ENCODE measurements at regions not wholly inside any gene's neighbourhood (a gene's known extent, or its start where the extent isn't known, plus 50 kb on each side); places are given as distances from the start of the nearest gene placed in this dataset.

- TF ChIP-seq GATA2 (IDR thresholded peaks at IDR 0.05; ENCODE audit: low read depth, low read length): no peak
- TF ChIP-seq GATA3 (IDR thresholded peaks at IDR 0.05; ENCODE audit: low read depth, low read length): no peak
These were observed 498.8 kb upstream of the LMO3 start for GRCh38 chr12:17104801-17105200.

- TF ChIP-seq GATA2 (IDR thresholded peaks at IDR 0.05; ENCODE audit: low read depth, low read length) (no peak), GATA3 (IDR thresholded peaks at IDR 0.05; ENCODE audit: low read depth, low read length) (no peak)
These were observed 491.7 kb upstream of the LMO3 start for GRCh38 chr12:17097674-17098073.

- TF ChIP-seq GATA2 (IDR thresholded peaks at IDR 0.05; ENCODE audit: low read depth, low read length) (no peak), GATA3 (IDR thresholded peaks at IDR 0.05; ENCODE audit: low read depth, low read length) (no peak)
These were observed 478.9 kb upstream of the LMO3 start for GRCh38 chr12:17084831-17085230.

GRCh38 chr12:17079251-17079909, 473.4 kb upstream of the LMO3 start:
- TF ChIP-seq GATA2 (IDR thresholded peaks at IDR 0.05; ENCODE audit: low read depth, low read length): no peak
- no peak for TF ChIP-seq GATA3 (IDR thresholded peaks at IDR 0.05; ENCODE audit: low read depth, low read length)

- TF ChIP-seq GATA3 (IDR thresholded peaks at IDR 0.05; ENCODE audit: low read depth, low read length): no peak
- TF ChIP-seq GATA2 (IDR thresholded peaks at IDR 0.05; ENCODE audit: low read depth, low read length): no peak
These were observed 471.6 kb upstream of the LMO3 start for GRCh38 chr12:17077594-17077993.

- TF ChIP-seq GATA2 (IDR thresholded peaks at IDR 0.05; ENCODE audit: low read depth, low read length) (no peak), GATA3 (IDR thresholded peaks at IDR 0.05; ENCODE audit: low read depth, low read length) (no peak)
These were observed 470.8 kb upstream of the LMO3 start for GRCh38 chr12:17076811-17077210.

GRCh38 chr12:17076028-17076744, 470.2 kb upstream of the LMO3 start:
- TF ChIP-seq GATA3 (IDR thresholded peaks at IDR 0.05; ENCODE audit: low read depth, low read length) (no peak), GATA2 (IDR thresholded peaks at IDR 0.05; ENCODE audit: low read depth, low read length) (no peak)

GRCh38 chr12:17064834-17065233, 458.9 kb upstream of the LMO3 start:
- TF ChIP-seq GATA3 (IDR thresholded peaks at IDR 0.05; ENCODE audit: low read depth, low read length) (no peak), GATA2 (IDR thresholded peaks at IDR 0.05; ENCODE audit: low read depth, low read length) (no peak)

- TF ChIP-seq GATA3 (IDR thresholded peaks at IDR 0.05; ENCODE audit: low read depth, low read length) (no peak), GATA2 (IDR thresholded peaks at IDR 0.05; ENCODE audit: low read depth, low read length) (no peak)
These were observed 456.5 kb upstream of the LMO3 start for GRCh38 chr12:17062267-17063036.

- no peak for TF ChIP-seq GATA3 (IDR thresholded peaks at IDR 0.05; ENCODE audit: low read depth, low read length)
- no peak for TF ChIP-seq GATA2 (IDR thresholded peaks at IDR 0.05; ENCODE audit: low read depth, low read length)
These were observed 454.3 kb upstream of the LMO3 start for GRCh38 chr12:17060260-17060659.

GRCh38 chr12:17056546-17056945, 450.6 kb upstream of the LMO3 start:
- no peak for TF ChIP-seq GATA2 (IDR thresholded peaks at IDR 0.05; ENCODE audit: low read depth, low read length)
- no peak for TF ChIP-seq GATA3 (IDR thresholded peaks at IDR 0.05; ENCODE audit: low read depth, low read length)

GRCh38 chr12:17038923-17039322, 433.0 kb upstream of the LMO3 start:
- no peak for TF ChIP-seq GATA2 (IDR thresholded peaks at IDR 0.05; ENCODE audit: low read depth, low read length)
- TF ChIP-seq GATA3 (IDR thresholded peaks at IDR 0.05; ENCODE audit: low read depth, low read length): no peak

GRCh38 chr12:17035372-17035771, 429.4 kb upstream of the LMO3 start:
- TF ChIP-seq GATA2 (IDR thresholded peaks at IDR 0.05; ENCODE audit: low read depth, low read length) (no peak), GATA3 (IDR thresholded peaks at IDR 0.05; ENCODE audit: low read depth, low read length) (no peak)

- TF ChIP-seq GATA3 (IDR thresholded peaks at IDR 0.05; ENCODE audit: low read depth, low read length): no peak
- TF ChIP-seq GATA2 (IDR thresholded peaks at IDR 0.05; ENCODE audit: low read depth, low read length): no peak
These were observed 424.4 kb upstream of the LMO3 start for GRCh38 chr12:17030338-17030737.
